HG03025 (cell line): ENCODE measurements at regions not wholly inside any gene's neighbourhood (a gene's known extent, or its start where the extent isn't known, plus 50 kb on each side); places are given as distances from the start of the nearest gene placed in this dataset.

Source experiments
- ATAC-seq: cut with Tn5 transposase; IDR thresholded peaks from one replicate; pipeline ENCODE4 v1.9.1; 2021; ENCODE audit warnings: mild to moderate bottlenecking, moderate library complexity; ENCODE audit not compliant: unreplicated experiment, low FRiP score

DNA sequence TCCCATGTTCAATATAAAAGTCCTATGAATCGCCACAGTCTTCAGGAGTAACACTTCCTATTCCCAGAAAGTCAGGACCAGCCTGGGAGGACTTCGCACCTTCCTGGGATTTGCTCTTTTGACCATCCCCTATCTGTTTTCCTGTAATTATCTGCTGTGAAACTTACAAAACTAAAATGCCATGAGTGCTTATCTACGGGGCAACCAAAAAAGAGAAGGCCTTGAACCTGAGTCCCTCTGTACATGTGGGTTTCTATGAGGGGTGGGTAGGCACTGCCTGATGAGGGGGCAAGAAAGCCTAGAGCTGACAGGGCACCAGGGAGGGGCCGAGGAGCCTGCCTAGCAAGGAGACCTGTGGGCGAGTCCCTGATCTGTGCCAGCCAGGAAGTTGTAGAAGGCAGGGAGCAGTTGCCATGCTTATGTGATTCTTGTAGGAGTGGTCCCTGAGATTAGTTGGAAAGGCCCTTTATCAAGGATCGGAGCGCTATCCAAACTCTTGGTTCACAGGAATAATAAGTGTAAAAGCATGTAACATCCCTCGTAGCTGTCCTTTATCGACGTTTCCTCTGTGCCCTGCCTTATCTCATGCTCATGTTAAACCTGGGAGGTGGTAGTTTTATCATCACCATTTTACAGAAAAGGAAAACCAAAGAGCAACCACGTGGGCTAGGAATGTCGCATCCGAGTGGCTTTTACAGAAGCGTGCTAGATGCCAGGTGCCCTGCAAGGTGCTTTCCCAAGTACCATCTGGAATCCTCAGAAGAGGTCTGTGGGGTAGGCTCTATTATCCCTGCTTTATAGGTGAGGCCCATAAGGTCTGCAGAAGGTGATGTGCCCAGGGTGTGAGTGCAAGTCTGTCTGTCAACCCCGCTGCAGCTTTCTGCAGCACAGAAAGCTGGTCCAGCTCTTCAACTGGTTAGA lies 111.8 kb downstream of the B3GNT2 start:
- ATAC-seq, result no peak

DNA sequence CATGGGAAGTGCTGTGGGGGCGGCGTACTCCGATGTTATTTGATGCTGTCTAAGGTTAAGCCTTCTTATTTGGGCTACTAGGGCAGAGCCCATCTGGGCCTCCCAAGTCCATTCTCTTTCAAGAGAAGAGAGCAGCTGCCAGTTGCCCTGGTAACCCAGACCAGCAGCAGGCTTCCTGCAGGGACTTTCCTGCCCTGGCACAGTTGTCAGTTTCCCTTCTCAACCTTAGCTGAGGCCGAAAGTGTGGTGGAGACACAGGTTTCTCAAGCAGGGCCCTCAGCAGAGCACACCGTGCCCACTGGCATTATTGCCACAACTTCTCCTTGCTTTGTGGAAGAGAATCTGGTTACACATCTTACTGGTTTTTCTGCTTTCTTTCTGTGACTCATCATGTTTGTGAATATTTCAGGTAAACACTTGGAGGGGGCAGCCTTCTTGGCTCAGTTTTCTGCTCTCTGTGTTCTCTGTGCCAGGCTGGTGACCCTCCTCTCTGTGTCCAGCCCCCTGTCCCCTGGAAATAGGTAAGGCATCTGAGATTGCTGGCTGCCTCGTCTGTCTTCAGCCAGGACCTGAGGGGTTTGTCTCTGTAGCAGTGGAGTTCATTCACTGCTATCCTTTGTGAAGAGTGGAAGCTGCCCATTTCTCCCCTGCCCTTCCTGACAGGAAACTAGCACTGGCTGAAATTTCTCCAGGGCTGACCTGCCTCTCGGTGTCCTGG lies 111.0 kb downstream of the B3GNT2 start:
- ATAC-seq, result no peak

GRCh38 chr2:62305421-62306176 lies 109.7 kb downstream of the B3GNT2 start:
- no peak for ATAC-seq

DNA sequence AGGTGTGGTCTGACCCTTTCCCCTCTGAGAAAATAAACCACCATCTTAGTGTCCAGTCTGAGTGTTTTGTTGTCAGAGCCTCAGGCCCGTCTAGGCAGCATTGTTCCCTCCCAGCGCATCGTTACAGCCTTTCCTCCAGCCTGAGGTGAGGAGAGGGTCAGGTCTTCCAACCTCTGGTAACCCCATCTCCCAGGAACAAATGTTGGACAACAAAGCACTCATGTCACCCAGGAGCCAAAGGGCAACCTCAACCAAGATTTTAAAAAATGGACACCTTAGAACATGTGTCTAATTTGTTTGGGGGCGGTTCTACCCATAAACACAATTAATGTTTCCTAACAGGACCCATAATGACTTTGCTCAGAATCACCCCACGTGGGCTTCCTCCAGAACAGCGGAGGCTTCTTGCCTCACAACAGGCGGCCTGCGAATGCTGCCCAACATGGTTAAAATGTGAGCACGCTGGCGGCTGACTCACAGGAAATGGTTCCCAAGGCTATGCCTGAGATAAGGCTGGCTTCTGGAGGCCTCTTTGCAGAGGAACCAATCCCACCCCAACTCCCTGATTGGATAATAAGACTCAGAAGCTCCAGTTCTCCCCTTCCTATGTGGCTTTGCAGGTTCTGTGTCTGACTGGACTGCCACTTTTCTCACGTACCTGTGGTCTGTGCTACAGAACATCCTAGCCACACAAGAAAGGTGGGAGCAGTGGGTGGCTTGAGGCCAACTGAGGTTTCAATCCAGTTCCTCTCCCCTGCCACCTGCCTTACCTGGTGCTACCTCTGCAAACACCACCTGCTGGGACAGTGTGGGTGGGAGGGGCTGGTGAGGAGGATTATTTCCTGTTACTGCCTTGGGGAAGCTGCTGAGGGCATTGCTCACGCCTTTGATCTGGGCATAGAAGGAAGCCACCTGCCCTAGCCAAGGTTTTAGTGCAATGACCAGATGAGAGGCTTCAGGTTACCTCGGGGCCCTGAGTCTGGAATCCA lies 108.8 kb downstream of the B3GNT2 start:
- ATAC-seq, result no peak

- no peak for ATAC-seq
These were observed 107.9 kb downstream of the B3GNT2 start for GRCh38 chr2:62303788-62304187.

- no peak for ATAC-seq
These were observed 106.9 kb downstream of the B3GNT2 start for GRCh38 chr2:62302631-62303435.

DNA sequence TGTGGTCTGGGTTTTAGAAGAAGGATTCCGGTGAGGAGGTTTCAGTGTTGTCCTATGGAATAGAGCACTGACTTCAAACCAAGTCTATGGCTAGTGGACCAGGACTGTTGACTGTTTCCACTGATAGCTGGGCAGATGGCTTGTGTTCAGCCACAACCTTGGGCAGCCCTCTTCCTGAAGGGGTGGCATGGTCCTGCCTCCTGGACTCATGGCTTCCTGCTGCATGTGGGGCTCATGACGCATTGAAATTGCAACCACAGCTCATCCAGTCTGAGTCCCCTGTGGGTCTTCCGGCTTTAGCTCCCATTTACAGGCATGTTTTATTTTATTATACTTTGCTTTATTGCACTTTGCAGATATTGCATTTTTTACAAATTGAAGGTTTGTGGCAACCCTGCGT lies 105.0 kb downstream of the B3GNT2 start:
- ATAC-seq, result no peak

DNA sequence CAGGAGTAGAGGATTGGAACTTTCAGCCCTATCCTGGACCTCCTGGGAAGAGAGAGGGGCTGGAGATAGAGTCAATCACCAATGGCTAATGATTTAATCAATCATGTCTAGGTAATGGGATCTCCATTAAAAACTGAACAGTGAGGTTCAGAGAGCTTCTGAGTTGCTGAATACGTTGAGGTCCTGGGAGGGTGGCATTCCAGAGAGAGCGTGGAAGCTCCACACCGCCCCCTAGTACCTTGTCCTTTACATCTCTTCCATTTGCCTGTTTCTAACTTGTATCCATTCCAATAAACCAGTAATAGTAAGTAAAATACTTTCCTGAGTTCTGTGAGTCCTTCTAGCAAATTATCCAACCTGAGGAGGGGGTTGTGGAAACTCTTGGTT lies 101.7 kb downstream of the B3GNT2 start:
- no peak for ATAC-seq

DNA sequence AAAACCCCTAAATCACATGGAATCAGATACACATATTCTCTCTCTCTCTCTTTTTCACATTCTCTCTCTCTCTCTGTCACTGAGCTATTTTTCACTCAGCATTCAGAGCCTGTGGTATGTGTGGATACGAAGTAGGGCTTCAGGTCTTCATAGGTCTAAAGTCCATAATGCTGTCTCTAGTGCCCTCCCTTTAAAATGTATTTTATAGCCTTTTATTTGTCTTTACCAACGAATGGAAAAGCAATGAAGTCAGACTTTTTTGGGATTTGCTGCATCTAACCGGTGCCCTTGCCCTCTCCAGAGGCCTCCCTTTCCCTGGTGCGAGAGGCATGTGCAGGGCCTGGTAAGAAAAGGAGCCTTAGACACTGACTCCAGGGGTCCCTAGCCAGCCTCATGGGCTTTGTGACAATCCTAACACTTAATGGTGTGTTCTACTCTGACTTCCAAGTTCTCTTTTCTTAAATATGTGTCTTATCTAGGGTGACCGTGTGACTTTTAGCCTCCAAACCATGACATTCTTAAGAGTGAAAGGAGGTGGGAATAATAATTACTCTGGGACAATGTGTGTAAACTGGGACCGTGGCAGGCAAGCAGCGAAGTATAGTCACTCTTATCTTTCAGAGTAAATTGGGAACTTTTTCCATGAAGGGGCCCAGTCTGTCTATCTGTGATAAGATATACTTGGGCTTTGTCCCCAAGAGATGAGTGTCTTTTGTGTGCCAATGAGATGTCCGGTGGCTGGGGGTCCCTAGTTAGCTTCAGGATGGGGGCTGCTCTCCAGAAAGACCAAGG lies 101.1 kb downstream of the B3GNT2 start:
- no peak for ATAC-seq

DNA sequence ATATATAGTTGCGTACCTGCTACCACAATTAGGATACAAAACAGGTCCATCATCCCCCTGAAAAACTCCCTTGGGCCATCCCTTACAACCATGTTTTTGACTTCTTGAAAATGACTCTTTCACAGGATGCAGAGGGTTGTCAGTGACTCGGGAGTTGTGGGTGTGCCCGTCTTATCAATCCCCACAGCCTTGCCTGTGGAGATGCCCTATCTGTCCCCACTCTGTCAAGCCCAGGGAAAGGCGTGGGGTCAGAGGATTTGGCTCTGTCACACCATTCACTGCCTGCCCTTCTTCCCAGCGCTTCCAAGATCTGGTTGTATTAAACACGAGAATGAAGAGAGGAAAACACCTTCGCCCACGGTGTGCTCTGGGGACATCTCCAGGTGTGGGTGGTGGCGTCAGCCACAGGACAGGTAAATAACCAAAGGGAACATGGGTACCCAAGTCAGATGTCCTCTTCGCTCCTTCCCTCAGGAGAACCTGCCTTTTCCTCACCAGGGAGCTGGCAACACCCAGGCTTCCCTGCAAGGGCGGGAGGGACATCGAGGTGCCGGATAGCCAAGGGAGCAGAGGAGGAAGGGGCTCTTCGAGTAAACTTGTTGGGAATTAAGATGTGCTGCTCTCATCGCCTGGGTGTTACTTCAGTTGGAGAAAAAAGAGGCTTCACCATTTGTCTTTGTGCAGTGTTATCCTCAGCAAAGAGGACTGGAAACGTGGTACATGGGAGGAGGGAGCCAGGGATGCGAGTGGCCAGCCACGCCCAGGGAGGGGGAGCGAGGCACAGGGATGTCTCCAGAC lies 100.3 kb downstream of the B3GNT2 start:
- ATAC-seq, result no peak

- ATAC-seq, result no peak
These were observed 97.8 kb downstream of the B3GNT2 start for GRCh38 chr2:62293490-62294271.

DNA sequence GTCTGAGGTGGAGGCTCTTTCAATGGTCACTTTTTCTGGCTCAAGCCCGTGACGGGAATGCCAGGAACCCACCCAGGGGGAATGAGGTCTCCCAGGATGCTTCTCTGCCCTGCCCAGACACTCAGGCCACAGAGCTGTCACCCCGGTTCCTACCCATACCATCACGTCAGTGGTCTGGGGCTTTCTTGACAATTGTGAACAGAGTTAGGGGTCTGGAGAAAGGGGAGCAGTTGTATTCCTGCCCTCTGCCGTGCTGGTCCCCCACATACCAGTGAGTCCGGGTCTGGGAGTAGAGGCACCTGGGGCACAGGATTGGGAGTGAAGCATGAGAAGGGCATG lies 97.2 kb downstream of the B3GNT2 start:
- no peak for ATAC-seq

DNA sequence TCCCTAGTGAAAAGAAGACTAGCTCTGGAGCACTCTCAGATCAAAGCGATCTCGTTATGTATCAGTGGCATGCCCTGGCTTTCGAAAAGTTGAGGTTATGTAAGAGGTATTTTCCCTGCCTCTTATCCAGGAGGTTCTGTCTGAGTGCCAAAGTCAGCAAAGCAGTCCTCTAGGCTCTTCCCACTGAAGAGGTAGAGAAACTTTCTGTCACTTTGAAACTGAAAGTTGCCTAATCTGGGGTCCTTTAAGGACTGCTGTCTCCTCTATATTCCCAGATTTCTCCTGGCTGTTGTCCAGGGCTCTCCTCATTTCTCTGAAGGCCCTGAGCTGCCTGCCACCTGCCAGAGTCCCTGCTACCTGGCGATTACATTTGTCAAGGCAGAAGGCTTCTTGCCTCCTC lies 96.3 kb downstream of the B3GNT2 start:
- no peak for ATAC-seq

GRCh38 chr2:62291517-62292137 lies 95.7 kb downstream of the B3GNT2 start:
- no peak for ATAC-seq

DNA sequence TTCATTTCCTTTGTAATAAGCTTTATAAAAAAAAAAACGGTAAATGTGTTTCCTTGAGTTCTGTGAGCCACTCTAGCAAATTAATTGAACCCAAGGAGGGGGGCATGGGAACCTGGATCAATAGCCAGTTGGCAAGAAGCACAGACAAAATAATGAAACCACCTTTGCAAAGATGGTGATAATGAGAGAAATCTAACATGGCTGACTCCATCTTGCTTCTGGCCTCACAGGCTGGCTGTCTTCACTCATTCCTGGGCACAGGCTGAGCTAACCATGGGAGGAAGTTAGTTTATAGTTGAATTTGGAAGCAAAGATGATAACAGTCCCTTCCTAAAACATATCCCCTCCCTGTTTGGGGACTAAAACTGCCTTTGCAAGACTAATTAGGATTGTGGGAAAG lies 95.1 kb downstream of the B3GNT2 start:
- no peak for ATAC-seq
